IMR-90 (cell line): ENCODE measurements at regions not wholly inside any gene's neighbourhood (a gene's known extent, or its start where the extent isn't known, plus 50 kb on each side); places are given as distances from the start of the nearest gene placed in this dataset. TPM values are rescaled to one million over a fixed set of nuclear protein-coding genes. Genes with fewer than 3 reads are reported as not detected.

ENCODE experiments used
- ATAC-seq: fragments of 200-7000 bp; cut with Tn5 transposase; 2 replicates; pipeline ENCODE4 v1.9.1; 2020; ENCODE audit warnings: low read depth, mild to moderate bottlenecking, moderate library complexity
- BruUV-seq: library from RNA; stranded (reverse); fragments of 400-500 nt; replicated peaks from 2 replicates; lab custom pipeline; 2021; lab: Mats Ljungman, UMichigan
- CTCF ChIA-PET: fragments of 300-600 bp; formaldehyde crosslinking; extraction: SDS; loops from one replicate; lab custom pipeline; 2021; ENCODE audit warnings: antibody characterized with exemption; lab: Yijun Ruan, JAX
- POLR2A ChIA-PET: fragments of 300-600 bp; sonication (Branson Sonifier 250); formaldehyde crosslinking; loops from one replicate; lab custom pipeline; 2022; ENCODE audit warnings: antibody characterized with exemption; ENCODE audit not compliant: unreplicated experiment; lab: Charles Lee
- DNase-seq: peaks from one replicate; pipeline ENCODE4 v3.0.0; 2013
- H2AFZ ChIP-seq: replicated peaks from 2 replicates; pipeline ENCODE3; 2013; ENCODE audit warnings: low read length, mild to moderate bottlenecking; ENCODE audit not compliant: poor library complexity
- H2AK5ac ChIP-seq: 2 replicates; pipeline ENCODE4 v1.6.1; 2013; ENCODE audit warnings: low read depth, low read length, inconsistent platforms
- H2AK9ac ChIP-seq: replicated peaks from 2 replicates; pipeline ENCODE3; 2013; ENCODE audit warnings: mild to moderate bottlenecking, low read depth, low read length, moderate library complexity; ENCODE audit not compliant: poor library complexity
- H2BK120ac ChIP-seq: 2 replicates; pipeline ENCODE4 v1.6.1; 2013; ENCODE audit warnings: low read depth, low read length, inconsistent platforms
- H2BK15ac ChIP-seq: 3 replicates; pipeline ENCODE4 v1.6.1; 2013; ENCODE audit warnings: low read depth, low read length, inconsistent platforms
- H2BK20ac ChIP-seq: 2 replicates; pipeline ENCODE4 v1.6.1; 2013; ENCODE audit warnings: low read depth, mild to moderate bottlenecking, inconsistent platforms, low read length, moderate library complexity
- H2BK5ac ChIP-seq: 2 replicates; pipeline ENCODE4 v1.6.1; 2013; ENCODE audit warnings: mild to moderate bottlenecking, low read depth, low read length, inconsistent platforms; ENCODE audit not compliant: poor library complexity, severe bottlenecking
- H3K14ac ChIP-seq: replicated peaks from 2 replicates; pipeline ENCODE4 v1.6.1; 2013; ENCODE audit warnings: low read depth, low read length, inconsistent platforms
- H3K18ac ChIP-seq: 2 replicates; pipeline ENCODE4 v1.6.1; 2013; ENCODE audit warnings: low read depth, low read length, control low read depth
- H3K23ac ChIP-seq: 2 replicates; pipeline ENCODE4 v1.6.1; 2013; ENCODE audit warnings: low read depth, low read length, inconsistent platforms
- H3K27ac ChIP-seq: 2 replicates; pipeline ENCODE4 v1.5.1; 2013; ENCODE audit warnings: mild to moderate bottlenecking, control low read depth, low read length; ENCODE audit not compliant: insufficient read depth
- H3K27me3 ChIP-seq: 2 replicates; pipeline ENCODE4 v1.6.1; 2013; ENCODE audit warnings: low read length; ENCODE audit not compliant: control insufficient read depth, insufficient read depth
- H3K36me3 ChIP-seq: 2 replicates; pipeline ENCODE4 v1.6.1; 2013; ENCODE audit warnings: low read length, mixed read lengths; ENCODE audit not compliant: control insufficient read depth, insufficient read depth
- H3K4ac ChIP-seq: 2 replicates; pipeline ENCODE4 v1.6.1; 2013; ENCODE audit warnings: low read depth, low read length, inconsistent platforms
- H3K4me1 ChIP-seq: 2 replicates; pipeline ENCODE4 v1.6.1; 2013; ENCODE audit warnings: low read length, mixed read lengths; ENCODE audit not compliant: control insufficient read depth, insufficient read depth
- H3K4me2 ChIP-seq: 2 replicates; pipeline ENCODE4 v1.6.1; 2013; ENCODE audit warnings: low read depth, mild to moderate bottlenecking, control low read depth, low read length, moderate library complexity
- H3K4me3 ChIP-seq: 2 replicates; pipeline ENCODE4 v1.5.1; 2013; ENCODE audit warnings: low read depth, mild to moderate bottlenecking, control low read depth, low read length, moderate library complexity; ENCODE audit not compliant: insufficient read depth
- H3K56ac ChIP-seq: 2 replicates; pipeline ENCODE4 v1.6.1; 2013; ENCODE audit warnings: low read length, inconsistent platforms; ENCODE audit not compliant: insufficient read depth; ENCODE audit errors: extremely low read depth
- H3K79me1 ChIP-seq, 2 experiments: 2 replicates each; pipeline ENCODE4 v1.6.1; 2013; ENCODE audit warnings: low read length in 2 of 2, inconsistent platforms in 1 of 2, low read depth in 1 of 2
- H3K9ac ChIP-seq: 2 replicates; pipeline ENCODE4 v1.6.1; 2013; ENCODE audit warnings: low read depth, low read length, control low read depth
- H3K9me1 ChIP-seq: 2 replicates; pipeline ENCODE4 v1.6.1; 2013; ENCODE audit warnings: low read length, inconsistent platforms; ENCODE audit not compliant: insufficient read depth
- H3K9me3 ChIP-seq: 2 replicates; pipeline ENCODE4 v1.6.1; 2013; ENCODE audit warnings: low read length; ENCODE audit not compliant: control insufficient read depth, insufficient read depth
- H4K20me1 ChIP-seq: 2 replicates; pipeline ENCODE4 v1.6.1; 2013; ENCODE audit warnings: low read length, inconsistent platforms; ENCODE audit not compliant: insufficient read depth
- H4K5ac ChIP-seq: 2 replicates; pipeline ENCODE4 v1.6.1; 2013; ENCODE audit warnings: mild to moderate bottlenecking, low read depth, low read length, control low read depth
- H4K8ac ChIP-seq, 2 experiments: 2 replicates each; pipeline ENCODE4 v1.6.1; 2013; ENCODE audit warnings: low read depth in 2 of 2, low read length in 2 of 2, control low read depth in 1 of 2, inconsistent platforms in 1 of 2
- H4K91ac ChIP-seq: 2 replicates; pipeline ENCODE4 v1.6.1; 2013; ENCODE audit warnings: low read depth, low read length, inconsistent platforms; ENCODE audit not compliant: insufficient read depth
- BHLHE40 ChIP-seq: fragments of 150-350 bp; IDR thresholded peaks from 2 replicates; pipeline ENCODE4 v1.6.1; 2016; ENCODE audit warnings: mild to moderate bottlenecking, low read depth, low read length
- CHD1 ChIP-seq: IDR thresholded peaks from 2 replicates; pipeline ENCODE4 v1.6.1; 2012; ENCODE audit warnings: low read depth, low read length, improper control_type of control experiment
- ELK1 ChIP-seq: fragments of 150-350 bp; IDR thresholded peaks from 2 replicates; pipeline ENCODE4 v1.6.1; 2016; ENCODE audit warnings: low read depth, mild to moderate bottlenecking, low read length, moderate library complexity, borderline replicate concordance
- FOS ChIP-seq: fragments of 150-350 bp; IDR thresholded peaks from 2 replicates; pipeline ENCODE4 v1.6.1; 2016; ENCODE audit warnings: low read depth, low read length
- RCOR1 ChIP-seq: IDR thresholded peaks from 2 replicates; pipeline ENCODE4 v1.6.1; 2012; ENCODE audit warnings: mild to moderate bottlenecking, low read length, improper control_type of control experiment; ENCODE audit not compliant: insufficient replicate concordance
- RFX5 ChIP-seq: IDR thresholded peaks from 2 replicates; pipeline ENCODE4 v1.8.0; 2012; ENCODE audit warnings: low read depth, mild to moderate bottlenecking, low read length, moderate library complexity
- USF2 ChIP-seq: fragments of 150-350 bp; IDR thresholded peaks from 2 replicates; pipeline ENCODE4 v1.6.1; 2017; ENCODE audit warnings: mild to moderate bottlenecking, antibody characterized with exemption, low read length, low read depth
- WGBS, 2 experiments: methylation state at CpG; one replicate each; pipeline versions ENCODE4 v1.1.5 to v1.1.7; 2013; ENCODE audit warnings: missing lambda C conversion rate in 2 of 2; ENCODE audit not compliant: insufficient read length in 1 of 2; ENCODE audit errors: extremely low coverage in 2 of 2; 5-methylcytosine and 5-hydroxymethylcytosine counted together
- dilution Hi-C: fragments of 300-500 bp; cut with HindIII; formaldehyde crosslinking; loops from one replicate; pipeline ENCODE4 v1.14.3; 2018; ENCODE audit warnings: low sequenced_read_pairs; ENCODE audit not compliant: unreplicated experiment
- in situ Hi-C: fragments of 300-500 bp; cut with MboI; formaldehyde crosslinking; loops from 3 replicates; pipeline ENCODE4 v1.14.3; 2019; ENCODE audit warnings: low sequenced_read_pairs, inconsistent platforms, mixed read lengths
- intact Hi-C: fragments of 100-400 bp; cut with micrococcal nuclease; formaldehyde crosslinking; loops from 2 replicates; pipeline ENCODE4 v1.10.0; 2022
- microRNA-seq, 2 experiments: library from miRNA; stranded (forward) in 1 of 2; unstranded in 1 of 2; fragments of 10-50 nt in 1 of 2; fragments of <30 nt in 1 of 2; gene quantifications in 1 of 2; microRNA quantifications in 1 of 2; one replicate each; pipeline versions ENCODE3 to v1.1.0; 2013 to 2020; ENCODE audit not compliant: insufficient read depth in 1 of 2, insufficient read length in 1 of 2, unreplicated experiment in 1 of 2
- small RNA-seq, 5 experiments: library from RNA; depleted of rRNA; stranded (forward); fragments of <200 nt; gene quantifications; one replicate each; pipeline ENCODE3, GENCODE V24; 2012

GRCh38 chr2:162888652-162889051, 50.1 kb upstream of the KCNH7 start:
- BruUV-seq: no TSS peak
- Histone ChIP-seq H3K27ac (no peak overlapping the region), H3K23ac (no peak overlapping the region), H2BK15ac (no peak overlapping the region), H3K4me3 (no peak overlapping the region), H4K5ac (no peak overlapping the region), H3K79me1 (no peaks in the 10 kb centered on the region), H3K14ac (no peak overlapping the region), H2BK120ac (no peak overlapping the region), H2AK5ac (no peak overlapping the region), H3K9ac (no peak overlapping the region), H4K91ac (no peak overlapping the region), H3K9me1 (no peaks in the 10 kb centered on the region), H2BK5ac (no peak overlapping the region), H4K8ac (no peak overlapping the region), H3K56ac (no peak overlapping the region), H4K20me1 (no peaks in the 10 kb centered on the region), H3K27me3 (no peaks in the 10 kb centered on the region), H3K4ac (no peak overlapping the region), H2BK20ac (no peak overlapping the region), H3K4me1 (no peaks in the 10 kb centered on the region), H2AFZ (no peak overlapping the region), H3K36me3 (no peaks in the 10 kb centered on the region), H2AK9ac (no peak overlapping the region), H3K18ac (no peak overlapping the region), H3K9me3 (no peaks in the 10 kb centered on the region), H3K4me2 (no peak overlapping the region)
- TF ChIP-seq CHD1 (no peak), USF2 (no peak), FOS (no peak), RFX5 (no peak), RCOR1 (no peak), BHLHE40 (no peak), ELK1 (no peak)
- in situ Hi-C loops (no loop called here), intact Hi-C loops (no loop called here), dilution Hi-C loops (no loop called here)
- POLR2A ChIA-PET: no interaction called here
- WGBS, 2 experiments: no CpG with 5 or more reads among the region's 3 CpGs
- DNase-seq (no peak), ATAC-seq (no peak)
- CTCF ChIA-PET: no interaction called here

Small RNA genes in the stretch of these regions (microRNA-seq; reads per million reads assigned to microRNA genes)
- not detected for gene RNU6-627P (ENCODE audit: insufficient read depth, insufficient read length)

Small RNA genes in the stretch of these regions (small RNA-seq; reads per million reads assigned to genes)
- gene RNU6-627P: 0 reads per million in 5 experiments
